Body of pancreas (tissue), 4 donors: ENCODE measurements at regions not wholly inside any gene's neighbourhood (a gene's known extent, or its start where the extent isn't known, plus 50 kb on each side); places are given as distances from the start of the nearest gene placed in this dataset.

Source experiments
- POLR2A ChIP-seq, 3 donors: fragments of 450-650 bp; IDR thresholded peaks; one replicate each; pipeline ENCODE4 v1.6.1; 2016; ENCODE audit warnings: antibody characterized with exemption in 3 of 3, mild to moderate bottlenecking in 2 of 3
- TF ChIP-seq, protein P1 (sequence below), 7 experiments: fragments of 450-650 bp in 4 of 7; fragments of 200-600 bp in 3 of 7; sonication (generic) in 3 of 7; IDR thresholded peaks; one replicate each; pipeline ENCODE4 v1.5.1; 2016 to 2019; ENCODE audit warnings: antibody characterized with exemption in 7 of 7

DNA sequence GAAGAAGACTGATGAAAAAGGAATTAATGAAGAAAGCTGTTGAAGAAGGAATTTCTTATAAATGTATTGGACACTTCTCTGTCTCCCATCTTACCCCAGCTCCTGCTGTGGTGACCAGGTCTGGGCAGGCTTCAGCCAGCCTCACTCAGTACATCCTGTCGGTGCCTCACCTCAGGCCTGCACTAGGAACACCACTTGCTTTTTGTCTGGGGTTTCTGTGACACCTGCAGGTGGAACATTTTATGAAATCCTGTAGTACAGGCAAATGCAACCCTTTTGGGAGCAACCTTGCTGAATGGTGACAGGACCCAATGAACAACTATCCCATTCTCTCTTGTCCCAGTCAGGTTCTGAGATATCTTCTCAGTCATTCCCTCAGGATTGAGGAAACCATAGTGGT is 129.7 kb downstream of the PRDM13 start:
- TF ChIP-seq, protein P1, sequence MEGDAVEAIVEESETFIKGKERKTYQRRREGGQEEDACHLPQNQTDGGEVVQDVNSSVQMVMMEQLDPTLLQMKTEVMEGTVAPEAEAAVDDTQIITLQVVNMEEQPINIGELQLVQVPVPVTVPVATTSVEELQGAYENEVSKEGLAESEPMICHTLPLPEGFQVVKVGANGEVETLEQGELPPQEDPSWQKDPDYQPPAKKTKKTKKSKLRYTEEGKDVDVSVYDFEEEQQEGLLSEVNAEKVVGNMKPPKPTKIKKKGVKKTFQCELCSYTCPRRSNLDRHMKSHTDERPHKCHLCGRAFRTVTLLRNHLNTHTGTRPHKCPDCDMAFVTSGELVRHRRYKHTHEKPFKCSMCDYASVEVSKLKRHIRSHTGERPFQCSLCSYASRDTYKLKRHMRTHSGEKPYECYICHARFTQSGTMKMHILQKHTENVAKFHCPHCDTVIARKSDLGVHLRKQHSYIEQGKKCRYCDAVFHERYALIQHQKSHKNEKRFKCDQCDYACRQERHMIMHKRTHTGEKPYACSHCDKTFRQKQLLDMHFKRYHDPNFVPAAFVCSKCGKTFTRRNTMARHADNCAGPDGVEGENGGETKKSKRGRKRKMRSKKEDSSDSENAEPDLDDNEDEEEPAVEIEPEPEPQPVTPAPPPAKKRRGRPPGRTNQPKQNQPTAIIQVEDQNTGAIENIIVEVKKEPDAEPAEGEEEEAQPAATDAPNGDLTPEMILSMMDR (IDR thresholded peaks at IDR 0.05): no peak
- no peak for TF ChIP-seq POLR2A (IDR thresholded peaks at IDR 0.05)
